ENCODE measurements at regions not wholly inside any gene's neighbourhood (a gene's known extent, or its start where the extent isn't known, plus 50 kb on each side); places are given as distances from the start of the nearest gene placed in this dataset.

DNA sequence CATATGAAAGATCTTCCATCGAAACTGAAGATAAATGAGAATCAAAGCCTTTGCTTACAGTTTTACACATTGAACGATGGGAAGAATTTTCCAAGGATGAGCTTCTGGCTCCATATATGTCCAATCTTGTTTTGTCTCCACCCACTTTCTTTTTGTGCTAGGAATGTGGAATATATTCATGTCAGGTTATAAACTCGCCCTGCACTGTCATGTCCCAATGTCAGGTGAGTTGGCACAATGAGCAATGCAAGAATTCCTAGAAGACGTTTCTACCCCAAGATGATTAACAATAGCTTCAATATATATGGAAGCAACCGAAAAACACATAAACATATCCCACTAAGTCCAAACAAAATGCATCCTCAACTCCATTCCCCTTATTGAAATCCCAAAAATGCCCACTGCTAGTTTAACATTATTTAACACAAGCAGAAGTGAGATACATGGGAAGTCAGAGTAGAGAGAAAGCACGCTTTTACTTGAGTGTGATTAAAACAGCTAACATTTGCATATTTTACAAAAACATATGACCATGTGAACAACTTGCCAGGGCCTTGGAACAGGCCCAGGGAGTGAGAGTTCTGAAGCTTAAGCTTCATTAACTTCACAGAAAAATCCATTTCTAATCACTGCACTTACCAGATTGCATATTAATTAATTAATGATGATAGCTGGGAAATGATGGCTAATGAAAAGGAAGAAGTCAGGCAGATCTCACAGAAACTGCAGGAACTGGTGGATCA, 233.9 kb downstream of the GXYLT1 start:
- TF ChIP-seq TAF1 (IDR thresholded peaks at IDR 0.05; ENCODE audit: low read depth, low read length) (no peak), POLR2AphosphoS5 (IDR thresholded peaks at IDR 0.05; ENCODE audit: low read depth, low read length) (no peak), POLR2A (IDR thresholded peaks at IDR 0.05; ENCODE audit: low read depth, low read length) (no peak)
